A549 (cell line): ENCODE measurements at regions not wholly inside any gene's neighbourhood (a gene's known extent, or its start where the extent isn't known, plus 50 kb on each side); places are given as distances from the start of the nearest gene placed in this dataset.

ENCODE experiments used
- ATAC-seq, 2 experiments: fragments of 200-7000 bp in 1 of 2; fragments of >200 bp in 1 of 2; cut with Nextera tagmentation in 1 of 2; cut with Tn5 transposase in 1 of 2; 3 replicates each; pipeline versions ENCODE4 v1.8.0 to v1.9.1; 2018 to 2020; ENCODE audit warnings: mild to moderate bottlenecking in 1 of 2, moderate library complexity in 1 of 2
- CTCF ChIA-PET: fragments of 300-600 bp; sonication (Branson Sonifier 250); formaldehyde crosslinking; extraction: SDS; loops from one replicate; lab custom pipeline; 2021; ENCODE audit warnings: antibody characterized with exemption, inconsistent platforms; lab: Yijun Ruan, JAX
- POLR2A ChIA-PET: fragments of 350-600 bp; formaldehyde crosslinking; extraction: SDS; loops from one replicate; lab custom pipeline; 2021; ENCODE audit warnings: antibody characterized with exemption, inconsistent platforms; lab: Yijun Ruan, JAX
- DNase-seq, 2 experiments: peaks; one replicate each; pipeline versions ENCODE4 v3.0.0 to v3.0.0-alpha.2; 2011 to 2016; ENCODE audit warnings: low read depth in 1 of 2, low spot score in 1 of 2
- FAIRE-seq: peaks from 2 replicates; lab custom pipeline; 2011; peaks lifted over from hg19 to GRCh38; lab: Jason Lieb, UNC
- H3K27ac ChIP-seq, 2 experiments: fragments of >200 bp; sonication (Bioruptor Twin); formaldehyde crosslinking; 3 replicates each; pipeline ENCODE4 v1.5.1; 2016 to 2017
- H3K4me1 ChIP-seq: fragments of >200 bp; sonication (Bioruptor Twin); formaldehyde crosslinking; 3 replicates; pipeline ENCODE4 v1.6.1; 2016
- H3K4me2 ChIP-seq: fragments of >200 bp; sonication (Bioruptor Twin); formaldehyde crosslinking; 3 replicates; pipeline ENCODE4 v1.6.1; 2016
- H3K4me3 ChIP-seq: fragments of >200 bp; sonication (Bioruptor Twin); formaldehyde crosslinking; 3 replicates; pipeline ENCODE4 v1.5.1; 2016
- H3K9me3 ChIP-seq: fragments of >200 bp; sonication (Bioruptor Twin); formaldehyde crosslinking; 3 replicates; pipeline ENCODE4 v1.6.1; 2016
- EHF ChIP-seq: fragments of 250-450 bp; sonication (Bioruptor Pico); IDR thresholded peaks from 2 replicates; pipeline ENCODE4 v1.5.0; 2020; ENCODE audit warnings: mild to moderate bottlenecking
- EHMT2 ChIP-seq: fragments of 200-600 bp; sonication (generic); IDR thresholded peaks from 2 replicates; pipeline ENCODE4 v1.6.1; 2016; ENCODE audit warnings: antibody characterized with exemption, low read depth, mild to moderate bottlenecking, moderate library complexity
- HDAC2 ChIP-seq: fragments of 200-600 bp; sonication (generic); IDR thresholded peaks from 2 replicates; pipeline ENCODE4 v1.6.1; 2016
- JUN ChIP-seq, 2 experiments: fragments of >200 bp; sonication (Bioruptor Twin); formaldehyde crosslinking; IDR thresholded peaks; 2 replicates in 1 of 2; 3 replicates in 1 of 2; pipeline ENCODE4 v1.6.1; 2016 to 2017
- KDM1A ChIP-seq: fragments of 200-600 bp; sonication (generic); IDR thresholded peaks from 2 replicates; pipeline ENCODE4 v1.6.1; 2016; ENCODE audit warnings: low read depth, mild to moderate bottlenecking
- NFE2L2 ChIP-seq: fragments of 150-350 bp; conservative IDR thresholded peaks from 2 replicates; pipeline ENCODE4 v1.6.1; 2014; ENCODE audit warnings: low read length
- PHF8 ChIP-seq: fragments of 200-600 bp; sonication (generic); IDR thresholded peaks from 2 replicates; pipeline ENCODE4 v1.6.1; 2016; ENCODE audit warnings: low read depth, mild to moderate bottlenecking, antibody characterized with exemption, moderate library complexity, borderline replicate concordance
- POLR2A ChIP-seq: IDR thresholded peaks from 2 replicates; pipeline ENCODE4 v1.6.1; 2012; ENCODE audit warnings: mild to moderate bottlenecking, low read length
- RAD21 ChIP-seq, 2 experiments: fragments of >200 bp in 1 of 2; sonication (Bioruptor Twin) in 1 of 2; formaldehyde crosslinking in 1 of 2; IDR thresholded peaks in 1 of 2; conservative IDR thresholded peaks in 1 of 2; 2 replicates in 1 of 2; 3 replicates in 1 of 2; pipeline ENCODE4 v1.6.1; 2012 to 2018; ENCODE audit warnings: inconsistent platforms in 1 of 2
- RCOR1 ChIP-seq: fragments of 150-350 bp; IDR thresholded peaks from 2 replicates; pipeline ENCODE4 v1.6.1; 2014; ENCODE audit warnings: antibody characterized with exemption, low read length, low read depth
- RFX5 ChIP-seq: fragments of 450-650 bp; IDR thresholded peaks from 2 replicates; pipeline ENCODE4 v1.7.1; 2014; ENCODE audit warnings: antibody characterized with exemption, mild to moderate bottlenecking, moderate library complexity
- RNF2 ChIP-seq: fragments of 200-600 bp; sonication (generic); IDR thresholded peaks from 2 replicates; pipeline ENCODE4 v1.6.1; 2016; ENCODE audit warnings: low read depth, mild to moderate bottlenecking, antibody characterized with exemption, moderate library complexity, borderline replicate concordance
- SREBF2 ChIP-seq: fragments of 450-650 bp; IDR thresholded peaks from 2 replicates; pipeline ENCODE4 v1.6.1; 2014; ENCODE audit warnings: mild to moderate bottlenecking, moderate library complexity
- TFCP2L1 ChIP-seq: fragments of 250-450 bp; sonication (Bioruptor Pico); IDR thresholded peaks from 2 replicates; pipeline ENCODE4 v1.5.0; 2021; ENCODE audit warnings: mild to moderate bottlenecking
- ZFP36 ChIP-seq: fragments of 450-650 bp; IDR thresholded peaks from 2 replicates; pipeline ENCODE4 v1.6.1; 2014; ENCODE audit warnings: borderline replicate concordance; ENCODE audit not compliant: partially characterized antibody
- ZNF302 ChIP-seq: fragments of 250-450 bp; sonication (Bioruptor Pico); IDR thresholded peaks from 2 replicates; pipeline ENCODE4 v1.9.0; 2021; ENCODE audit warnings: inconsistent platforms, mild to moderate bottlenecking, moderate library complexity
- ZSCAN20 ChIP-seq: fragments of 250-450 bp; sonication (Bioruptor Pico); IDR thresholded peaks from 2 replicates; pipeline ENCODE4 v1.8.0; 2022; ENCODE audit warnings: mild to moderate bottlenecking, moderate library complexity
- WGBS: methylation state at CpG from one replicate; pipeline ENCODE4 v1.1.6; 2017; ENCODE audit errors: missing lambda C conversion rate; 5-methylcytosine and 5-hydroxymethylcytosine counted together
- TF ChIP-seq, protein P1 (sequence below): fragments of 250-450 bp; sonication (Bioruptor Pico); IDR thresholded peaks from 2 replicates; pipeline ENCODE4 v1.5.0; 2020; ENCODE audit warnings: low read depth, mild to moderate bottlenecking, moderate library complexity
- TF ChIP-seq, protein P2 (sequence below): IDR thresholded peaks from 2 replicates; pipeline ENCODE4 v1.6.1; 2012
- TF ChIP-seq, protein P3 (sequence below): fragments of 250-450 bp; sonication (Bioruptor Pico); IDR thresholded peaks from 2 replicates; pipeline ENCODE4 v1.5.0; 2021; ENCODE audit warnings: mild to moderate bottlenecking, moderate library complexity, borderline replicate concordance
- TF ChIP-seq, protein P4 (sequence below): fragments of >200 bp; sonication (Bioruptor Twin); formaldehyde crosslinking; IDR thresholded peaks from 2 replicates; pipeline ENCODE4 v1.6.1; 2016
- TF ChIP-seq, protein P5 (sequence below): fragments of 200-600 bp; sonication (generic); IDR thresholded peaks from 2 replicates; pipeline ENCODE4 v1.6.1; 2016; ENCODE audit warnings: antibody characterized with exemption, mild to moderate bottlenecking, moderate library complexity
- TF ChIP-seq, protein P6 (sequence below): fragments of 150-350 bp; IDR thresholded peaks from 2 replicates; pipeline ENCODE4 v1.6.1; 2014; ENCODE audit warnings: low read depth, mild to moderate bottlenecking, low read length

DNA sequence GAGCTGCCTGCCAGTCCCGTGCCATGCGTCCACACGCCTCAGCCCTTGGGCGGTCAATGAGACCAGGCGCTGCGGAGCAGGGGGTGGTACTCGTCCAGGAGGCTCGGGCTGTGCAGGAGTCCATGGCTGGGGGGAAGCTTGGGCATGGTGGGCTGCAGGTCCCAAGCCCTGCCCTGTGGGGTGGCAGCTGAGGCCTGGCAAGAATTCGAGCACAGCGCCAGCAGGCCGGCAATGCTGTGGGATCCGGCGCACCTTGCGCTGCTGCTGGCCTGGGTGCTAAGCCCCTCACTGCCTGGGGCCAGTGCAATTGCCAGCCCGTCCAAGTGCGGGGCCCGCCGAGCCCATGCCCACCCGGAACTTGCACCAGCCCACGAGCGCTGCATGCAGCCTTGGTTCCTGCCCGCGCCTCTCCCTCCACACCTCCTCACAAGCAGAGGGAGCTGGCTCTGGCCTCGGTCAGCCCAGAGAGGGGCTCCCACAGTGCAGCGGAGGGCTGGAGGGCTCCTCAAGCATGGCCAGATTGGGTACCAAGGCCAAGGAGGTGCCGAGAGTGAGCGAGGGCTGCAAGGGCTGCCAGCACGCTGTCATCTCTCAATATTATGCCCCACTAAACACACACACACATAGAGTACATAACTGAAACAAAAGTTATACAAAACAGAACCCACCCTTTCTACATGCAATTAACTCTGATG lies 307.7 kb downstream of the LMO4 start:
- H3K4me1 ChIP-seq = no peaks in the 10 kb centered on the region
- 79% methylated on average over 5 of the region's 28 CpGs for WGBS
- H3K4me3 ChIP-seq = no peak overlapping the region
- H3K9me3 ChIP-seq = no peaks in the 10 kb centered on the region
- ChIA-PET POLR2A (no interaction called here), CTCF (no interaction called here)
- H3K4me2 ChIP-seq = no peak overlapping the region
- no peak for TF ChIP-seq RCOR1
- no peak for TF ChIP-seq ZSCAN20 (CRISPR knock-in tag)
- TF ChIP-seq JUN (IDR thresholded peaks at IDR 0.05) = no peak
- TF ChIP-seq, protein P1, sequence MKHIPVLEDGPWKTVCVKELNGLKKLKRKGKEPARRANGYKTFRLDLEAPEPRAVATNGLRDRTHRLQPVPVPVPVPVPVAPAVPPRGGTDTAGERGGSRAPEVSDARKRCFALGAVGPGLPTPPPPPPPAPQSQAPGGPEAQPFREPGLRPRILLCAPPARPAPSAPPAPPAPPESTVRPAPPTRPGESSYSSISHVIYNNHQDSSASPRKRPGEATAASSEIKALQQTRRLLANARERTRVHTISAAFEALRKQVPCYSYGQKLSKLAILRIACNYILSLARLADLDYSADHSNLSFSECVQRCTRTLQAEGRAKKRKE = no peak
- no peak for TF ChIP-seq HDAC2
- TF ChIP-seq, protein P2, sequence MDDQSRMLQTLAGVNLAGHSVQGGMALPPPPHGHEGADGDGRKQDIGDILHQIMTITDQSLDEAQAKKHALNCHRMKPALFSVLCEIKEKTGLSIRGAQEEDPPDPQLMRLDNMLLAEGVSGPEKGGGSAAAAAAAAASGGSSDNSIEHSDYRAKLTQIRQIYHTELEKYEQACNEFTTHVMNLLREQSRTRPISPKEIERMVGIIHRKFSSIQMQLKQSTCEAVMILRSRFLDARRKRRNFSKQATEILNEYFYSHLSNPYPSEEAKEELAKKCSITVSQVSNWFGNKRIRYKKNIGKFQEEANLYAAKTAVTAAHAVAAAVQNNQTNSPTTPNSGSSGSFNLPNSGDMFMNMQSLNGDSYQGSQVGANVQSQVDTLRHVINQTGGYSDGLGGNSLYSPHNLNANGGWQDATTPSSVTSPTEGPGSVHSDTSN = no peak
- no peak for FAIRE-seq
- no peak for DNase-seq
- no peak overlapping the region for H3K27ac ChIP-seq
- no peak for ATAC-seq

DNA sequence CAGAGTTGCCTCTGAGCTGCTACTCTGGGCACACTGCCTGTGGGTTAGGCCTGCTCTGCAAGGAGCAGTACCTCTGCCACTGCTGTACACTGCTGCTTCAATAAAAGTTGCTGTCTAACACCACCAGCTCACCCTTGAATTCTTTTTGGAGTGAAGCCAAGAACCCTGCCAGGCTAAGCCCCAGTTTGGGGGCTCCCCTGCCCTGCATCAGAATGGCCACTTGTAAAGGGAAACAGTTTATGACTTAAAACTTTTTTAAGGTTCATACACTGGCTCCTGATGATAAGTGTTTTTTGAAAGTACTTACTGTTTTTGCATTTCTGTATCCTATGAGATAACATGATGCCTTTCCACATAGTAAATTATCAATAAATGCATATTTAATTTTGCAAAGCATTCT lies 310.0 kb downstream of the LMO4 start:
- FAIRE-seq (no peak), DNase-seq (no peak), ATAC-seq (no peak)
- POLR2A ChIA-PET = no interaction called here
- H3K4me3 ChIP-seq = no peak overlapping the region
- no peaks in the 10 kb centered on the region for H3K4me1 ChIP-seq
- H3K27ac ChIP-seq = no peak overlapping the region
- H3K4me2 ChIP-seq = no peak overlapping the region
- TF ChIP-seq ZNF302 (no peak), SREBF2 (no peak), PHF8 (no peak), EHMT2 (no peak), TFCP2L1 (CRISPR knock-in tag) (no peak), RAD21 (conservative IDR thresholded peaks at IDR 0.05 in 1 of 2, IDR thresholded peaks at IDR 0.05 in 1 of 2) (no peak), ZFP36 (no peak), EHF (CRISPR knock-in tag) (no peak), RFX5 (no peak), RNF2 (no peak), KDM1A (no peak), RCOR1 (no peak), NFE2L2 (no peak), POLR2A (no peak)
- TF ChIP-seq, protein P3, sequence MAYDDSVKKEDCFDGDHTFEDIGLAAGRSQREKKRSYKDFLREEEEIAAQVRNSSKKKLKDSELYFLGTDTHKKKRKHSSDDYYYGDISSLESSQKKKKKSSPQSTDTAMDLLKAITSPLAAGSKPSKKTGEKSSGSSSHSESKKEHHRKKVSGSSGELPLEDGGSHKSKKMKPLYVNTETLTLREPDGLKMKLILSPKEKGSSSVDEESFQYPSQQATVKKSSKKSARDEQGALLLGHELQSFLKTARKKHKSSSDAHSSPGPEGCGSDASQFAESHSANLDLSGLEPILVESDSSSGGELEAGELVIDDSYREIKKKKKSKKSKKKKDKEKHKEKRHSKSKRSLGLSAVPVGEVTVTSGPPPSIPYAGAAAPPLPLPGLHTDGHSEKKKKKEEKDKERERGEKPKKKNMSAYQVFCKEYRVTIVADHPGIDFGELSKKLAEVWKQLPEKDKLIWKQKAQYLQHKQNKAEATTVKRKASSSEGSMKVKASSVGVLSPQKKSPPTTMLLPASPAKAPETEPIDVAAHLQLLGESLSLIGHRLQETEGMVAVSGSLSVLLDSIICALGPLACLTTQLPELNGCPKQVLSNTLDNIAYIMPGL (CRISPR knock-in tag) = no peak
- TF ChIP-seq, protein P4, sequence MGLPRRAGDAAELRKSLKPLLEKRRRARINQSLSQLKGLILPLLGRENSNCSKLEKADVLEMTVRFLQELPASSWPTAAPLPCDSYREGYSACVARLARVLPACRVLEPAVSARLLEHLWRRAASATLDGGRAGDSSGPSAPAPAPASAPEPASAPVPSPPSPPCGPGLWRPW = no peak
- TF ChIP-seq, protein P1 = no peak
- TF ChIP-seq, protein P5, sequence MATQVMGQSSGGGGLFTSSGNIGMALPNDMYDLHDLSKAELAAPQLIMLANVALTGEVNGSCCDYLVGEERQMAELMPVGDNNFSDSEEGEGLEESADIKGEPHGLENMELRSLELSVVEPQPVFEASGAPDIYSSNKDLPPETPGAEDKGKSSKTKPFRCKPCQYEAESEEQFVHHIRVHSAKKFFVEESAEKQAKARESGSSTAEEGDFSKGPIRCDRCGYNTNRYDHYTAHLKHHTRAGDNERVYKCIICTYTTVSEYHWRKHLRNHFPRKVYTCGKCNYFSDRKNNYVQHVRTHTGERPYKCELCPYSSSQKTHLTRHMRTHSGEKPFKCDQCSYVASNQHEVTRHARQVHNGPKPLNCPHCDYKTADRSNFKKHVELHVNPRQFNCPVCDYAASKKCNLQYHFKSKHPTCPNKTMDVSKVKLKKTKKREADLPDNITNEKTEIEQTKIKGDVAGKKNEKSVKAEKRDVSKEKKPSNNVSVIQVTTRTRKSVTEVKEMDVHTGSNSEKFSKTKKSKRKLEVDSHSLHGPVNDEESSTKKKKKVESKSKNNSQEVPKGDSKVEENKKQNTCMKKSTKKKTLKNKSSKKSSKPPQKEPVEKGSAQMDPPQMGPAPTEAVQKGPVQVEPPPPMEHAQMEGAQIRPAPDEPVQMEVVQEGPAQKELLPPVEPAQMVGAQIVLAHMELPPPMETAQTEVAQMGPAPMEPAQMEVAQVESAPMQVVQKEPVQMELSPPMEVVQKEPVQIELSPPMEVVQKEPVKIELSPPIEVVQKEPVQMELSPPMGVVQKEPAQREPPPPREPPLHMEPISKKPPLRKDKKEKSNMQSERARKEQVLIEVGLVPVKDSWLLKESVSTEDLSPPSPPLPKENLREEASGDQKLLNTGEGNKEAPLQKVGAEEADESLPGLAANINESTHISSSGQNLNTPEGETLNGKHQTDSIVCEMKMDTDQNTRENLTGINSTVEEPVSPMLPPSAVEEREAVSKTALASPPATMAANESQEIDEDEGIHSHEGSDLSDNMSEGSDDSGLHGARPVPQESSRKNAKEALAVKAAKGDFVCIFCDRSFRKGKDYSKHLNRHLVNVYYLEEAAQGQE = no peak
- TF ChIP-seq, protein P6, sequence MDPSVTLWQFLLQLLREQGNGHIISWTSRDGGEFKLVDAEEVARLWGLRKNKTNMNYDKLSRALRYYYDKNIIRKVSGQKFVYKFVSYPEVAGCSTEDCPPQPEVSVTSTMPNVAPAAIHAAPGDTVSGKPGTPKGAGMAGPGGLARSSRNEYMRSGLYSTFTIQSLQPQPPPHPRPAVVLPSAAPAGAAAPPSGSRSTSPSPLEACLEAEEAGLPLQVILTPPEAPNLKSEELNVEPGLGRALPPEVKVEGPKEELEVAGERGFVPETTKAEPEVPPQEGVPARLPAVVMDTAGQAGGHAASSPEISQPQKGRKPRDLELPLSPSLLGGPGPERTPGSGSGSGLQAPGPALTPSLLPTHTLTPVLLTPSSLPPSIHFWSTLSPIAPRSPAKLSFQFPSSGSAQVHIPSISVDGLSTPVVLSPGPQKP = no peak
- CTCF ChIA-PET = no interaction called here
- no peaks in the 10 kb centered on the region for H3K9me3 ChIP-seq
